ENCODE measurements at regions not wholly inside any gene's neighbourhood (a gene's known extent, or its start where the extent isn't known, plus 50 kb on each side); places are given as distances from the start of the nearest gene placed in this dataset.

DNA sequence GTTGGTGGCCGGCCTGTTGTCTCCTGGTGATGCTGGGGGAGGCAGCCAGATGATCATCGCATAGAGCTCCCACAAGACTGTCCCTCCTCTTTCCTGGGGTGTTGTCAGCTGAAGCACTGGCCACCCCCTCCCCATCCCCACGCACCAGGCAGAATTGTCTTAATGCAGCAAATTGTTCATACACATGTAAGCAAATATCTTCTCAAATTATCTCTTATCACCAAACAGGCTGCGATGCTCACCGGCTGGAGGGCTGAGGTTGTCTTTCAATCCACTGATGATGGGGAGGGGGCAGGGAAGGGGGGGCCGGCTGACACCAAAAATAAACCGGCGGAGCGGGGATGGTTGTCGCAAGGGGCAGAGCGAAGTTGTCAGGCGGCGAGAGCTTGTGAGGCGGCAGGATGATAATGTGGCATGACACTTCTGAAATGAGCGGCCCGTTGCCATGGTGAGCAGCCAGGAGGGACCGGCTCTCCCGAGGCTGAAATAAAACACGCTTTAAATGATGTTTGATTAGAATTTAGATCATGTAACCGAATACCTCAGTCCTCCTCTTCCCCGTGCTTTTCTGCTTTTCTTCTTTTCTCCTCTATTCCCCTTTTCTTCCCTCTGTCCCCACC, 59.8 kb downstream of the MRM1 start:
- DNase-seq (ENCODE audit: low read depth in 2 of 2) = no peak

DNA sequence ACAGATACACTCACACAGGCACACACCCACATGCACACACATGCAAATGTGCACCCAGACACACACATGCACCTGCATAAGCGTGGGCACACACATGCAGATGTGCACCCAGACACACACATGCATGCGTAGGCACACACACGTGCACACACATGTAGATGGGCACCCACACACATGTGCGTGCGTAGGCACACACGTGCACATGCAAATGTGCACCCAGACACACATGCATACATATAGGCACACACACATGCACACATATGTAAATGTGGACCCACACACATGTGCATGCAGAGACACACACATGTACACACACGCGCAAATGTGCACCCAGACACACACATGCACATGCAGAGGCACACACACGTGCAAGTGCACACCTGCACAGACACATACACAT, 60.3 kb downstream of the MRM1 start:
- DNase-seq (ENCODE audit: low read depth in 2 of 2) = no peak

DNA sequence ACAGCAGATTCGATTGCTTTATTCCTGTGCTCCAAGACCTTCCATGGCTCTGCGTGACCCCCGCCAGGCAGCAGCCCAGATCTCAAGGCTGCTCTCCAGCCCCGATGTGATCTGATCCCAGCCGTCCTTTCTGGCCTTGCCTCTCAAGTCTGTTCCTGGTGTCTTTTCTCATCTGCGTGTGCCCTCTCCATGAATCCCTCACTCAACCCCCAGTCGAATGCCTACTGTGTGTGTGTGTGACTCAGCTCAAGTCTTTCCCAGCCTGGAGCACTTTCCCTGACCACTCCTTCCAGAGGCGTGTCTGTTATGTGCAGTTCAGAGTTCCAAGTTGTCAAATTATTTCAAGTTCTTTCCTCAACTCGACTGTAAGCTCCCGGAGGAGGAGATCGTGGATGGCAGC, 64.0 kb downstream of the MRM1 start:
- DNase-seq (ENCODE audit: low read depth in 2 of 2) = no peak

DNA sequence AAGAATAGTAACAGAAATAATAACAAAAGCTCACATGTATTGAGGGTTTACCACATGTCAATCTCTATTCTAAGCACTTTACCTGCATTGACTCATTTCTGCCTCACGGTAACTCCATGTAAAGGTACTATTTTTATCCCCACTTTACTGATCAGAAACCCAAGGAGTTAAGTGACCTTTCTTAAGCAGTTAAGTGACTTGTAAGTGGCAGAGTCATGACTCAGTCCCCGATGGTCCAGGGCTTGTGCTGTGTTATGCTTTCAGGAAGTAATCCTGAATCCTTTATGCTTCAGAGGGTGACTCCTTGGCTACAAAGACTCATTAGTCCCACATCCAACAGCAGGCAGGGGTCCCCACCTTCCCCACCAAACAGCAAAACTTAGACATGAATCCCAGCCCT, 66.5 kb downstream of the MRM1 start:
- DNase-seq (ENCODE audit: low read depth in 2 of 2) = no peak

DNA sequence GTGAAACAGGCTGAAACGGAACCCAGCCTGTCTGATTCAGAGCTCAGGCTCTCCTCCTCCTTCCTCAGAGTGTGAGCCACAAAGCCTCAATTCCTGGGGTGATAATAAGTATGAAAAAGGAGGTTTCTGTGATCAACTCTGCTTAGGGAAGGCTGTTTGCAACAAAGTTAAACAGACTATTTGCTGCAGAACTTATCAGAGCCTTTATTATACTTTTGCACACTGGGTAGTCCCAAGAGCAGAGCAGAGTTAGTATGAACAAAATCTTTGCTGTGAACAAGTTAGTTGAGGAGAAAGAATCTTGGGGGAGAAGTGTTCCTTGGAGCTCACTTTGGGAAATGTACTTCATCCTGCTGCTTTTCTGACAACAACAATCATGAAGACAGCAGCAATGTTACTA, 67.4 kb downstream of the MRM1 start:
- no peak for DNase-seq (ENCODE audit: low read depth in 2 of 2)

DNA sequence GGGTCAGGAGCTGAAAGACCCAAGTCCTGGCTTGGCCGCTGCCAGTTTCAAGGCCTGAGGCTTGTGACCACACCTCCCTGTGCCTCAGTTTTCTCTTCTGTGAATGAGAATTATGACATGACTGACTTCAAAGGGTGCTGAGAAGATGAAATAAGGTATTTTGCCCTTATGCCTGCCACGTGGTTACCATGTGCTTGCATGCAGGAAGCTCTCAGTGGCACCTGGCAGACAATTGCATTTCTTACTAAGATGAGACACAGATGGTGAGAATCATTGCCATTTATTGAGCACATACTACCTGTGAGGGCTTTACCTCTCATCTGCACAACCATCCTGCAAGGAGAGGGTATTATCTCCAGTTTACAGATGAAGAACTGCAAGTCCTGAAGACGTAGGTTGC, 69.8 kb downstream of the MRM1 start:
- no peak for DNase-seq (ENCODE audit: low read depth in 2 of 2)

DNA sequence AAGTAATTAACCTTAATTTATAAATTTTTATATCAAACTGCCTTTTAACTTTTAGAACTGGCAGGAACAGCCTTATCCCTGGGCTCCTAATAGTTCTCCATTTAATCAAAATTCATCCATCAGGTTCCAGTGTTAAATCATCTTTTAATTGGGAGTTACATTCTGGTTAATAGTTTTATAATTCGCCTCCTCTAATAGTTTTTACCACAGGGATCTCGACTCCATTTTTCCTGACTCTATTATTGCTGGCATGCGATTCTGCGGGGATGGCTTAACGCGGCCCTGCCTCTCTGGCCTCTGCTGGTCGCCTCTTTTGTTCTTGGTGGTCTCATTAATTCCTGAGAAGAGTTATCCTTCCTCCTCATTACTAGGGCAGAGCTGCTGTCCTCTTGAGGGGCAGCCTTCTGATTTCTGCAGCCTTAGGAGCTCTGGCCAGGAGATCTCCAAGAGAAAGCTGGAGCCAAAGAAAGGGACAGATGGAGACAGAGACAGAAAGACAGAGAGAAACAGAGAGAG, 71.1 kb downstream of the MRM1 start:
- no peak for DNase-seq (ENCODE audit: low read depth in 2 of 2)

DNA sequence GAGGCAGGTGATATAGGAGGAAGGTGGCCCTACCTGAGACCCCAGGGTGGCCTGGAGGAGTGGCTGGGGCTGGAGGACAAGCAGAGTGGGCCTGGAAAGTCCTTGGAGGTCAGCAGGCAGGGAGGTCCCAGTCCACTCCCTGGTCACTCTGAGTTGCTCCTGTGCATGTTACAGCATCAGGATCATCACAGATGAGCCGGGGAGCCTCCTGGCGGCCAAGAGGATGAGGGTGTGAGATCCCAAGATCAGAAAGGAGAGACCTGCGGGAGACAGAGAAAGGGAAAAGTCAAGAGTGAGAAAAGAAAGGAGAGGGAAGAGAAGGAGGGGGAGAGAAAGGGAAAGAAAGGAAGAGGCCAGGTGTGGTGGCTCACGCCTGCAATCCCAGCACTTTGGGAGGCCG, 71.7 kb downstream of the MRM1 start:
- no peak for DNase-seq (ENCODE audit: low read depth in 2 of 2)

DNA sequence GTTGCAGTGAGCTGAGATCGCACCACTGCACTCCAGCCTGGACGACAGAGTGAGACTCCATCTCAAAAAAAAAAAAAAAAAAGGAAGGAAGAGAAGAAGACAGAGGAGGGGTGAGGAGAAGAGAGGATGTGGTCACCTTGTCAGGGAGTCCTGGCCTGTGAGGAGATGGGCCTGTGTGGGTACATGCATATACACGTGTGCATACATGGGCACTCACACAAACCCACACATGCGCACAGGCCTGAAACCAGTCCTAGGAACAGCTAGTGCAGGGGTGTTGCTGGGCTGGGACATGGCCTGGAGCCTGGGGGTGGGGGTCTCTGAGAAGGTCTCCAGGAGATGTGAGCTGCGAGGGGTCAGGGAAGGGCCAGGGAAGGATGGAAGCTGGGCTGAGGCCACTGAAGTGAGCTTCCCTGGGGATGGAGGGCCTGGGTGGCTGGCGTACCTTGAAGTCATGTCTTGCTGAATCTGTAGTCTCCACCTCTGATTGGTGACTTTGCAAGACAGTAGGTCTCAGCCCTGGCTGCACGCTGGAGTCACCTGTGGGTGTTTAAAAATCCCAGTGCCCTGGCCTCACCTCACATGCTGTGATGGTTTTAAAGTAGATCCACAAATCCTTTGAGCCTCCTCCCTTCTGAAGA, 72.4 kb downstream of the MRM1 start:
- no peak for DNase-seq (ENCODE audit: low read depth in 2 of 2)

DNA sequence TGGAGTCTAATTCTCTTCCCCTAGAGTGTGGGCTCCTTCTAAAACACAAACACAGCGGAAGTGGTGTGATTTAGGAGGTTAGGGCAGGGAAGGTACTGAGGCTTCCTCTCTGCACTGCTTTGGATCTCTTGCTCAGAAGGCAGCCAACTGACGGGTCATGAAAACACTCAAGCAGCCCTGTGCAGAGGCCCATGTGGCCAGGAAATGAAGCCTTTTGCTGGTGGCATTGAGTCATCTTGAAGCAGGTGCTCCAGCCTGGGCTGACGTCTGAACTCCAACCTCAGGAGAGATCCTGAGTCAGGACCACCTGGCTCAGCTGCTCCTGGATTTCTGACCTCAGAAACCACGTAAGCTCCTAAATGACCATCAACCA, 72.9 kb downstream of the MRM1 start:
- peak in 1 of 2 donors; percentile 4 for DNase-seq (ENCODE audit: low read depth in 2 of 2)

DNA sequence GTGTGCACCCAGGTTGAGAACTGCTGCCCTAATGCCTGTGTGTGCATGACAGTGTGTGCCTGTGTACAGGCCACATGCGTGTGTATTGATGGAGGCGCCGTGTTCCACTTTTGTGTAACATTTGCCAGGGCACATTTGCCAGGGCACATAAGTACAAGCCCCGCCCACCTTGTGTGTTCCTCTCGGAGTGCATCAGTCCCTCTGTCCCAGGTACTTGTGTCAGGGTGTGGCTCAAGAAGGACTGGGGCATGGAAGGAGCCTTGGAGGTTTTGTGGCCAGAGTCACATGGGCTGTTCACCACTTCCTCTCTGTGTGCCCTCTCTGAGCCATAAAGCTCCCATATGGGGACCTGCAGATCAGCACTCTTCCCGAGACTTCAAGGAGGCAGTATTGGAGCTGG, 73.9 kb downstream of the MRM1 start:
- no peak for DNase-seq (ENCODE audit: low read depth in 2 of 2)

DNA sequence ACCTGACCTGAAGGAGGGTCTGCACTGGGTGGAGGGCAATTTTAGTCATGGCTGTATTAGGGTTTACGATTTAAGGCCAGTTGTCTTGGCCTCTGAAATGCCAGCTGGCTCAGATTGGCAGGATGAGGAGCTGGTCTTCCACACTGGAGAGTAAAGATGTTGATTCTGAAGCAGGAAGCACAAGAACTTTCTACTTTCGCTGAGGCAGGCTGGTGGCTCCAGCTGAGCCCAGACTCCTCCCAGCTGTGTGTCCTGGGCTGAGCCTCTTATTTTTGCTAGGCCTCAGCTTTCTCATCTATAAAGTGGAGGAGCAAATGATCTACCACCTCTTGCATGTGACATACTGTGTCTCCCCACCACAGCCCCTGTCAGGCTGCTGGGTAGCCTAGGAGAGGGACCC, 74.4 kb downstream of the MRM1 start:
- DNase-seq (ENCODE audit: low read depth in 2 of 2) = no peak

DNA sequence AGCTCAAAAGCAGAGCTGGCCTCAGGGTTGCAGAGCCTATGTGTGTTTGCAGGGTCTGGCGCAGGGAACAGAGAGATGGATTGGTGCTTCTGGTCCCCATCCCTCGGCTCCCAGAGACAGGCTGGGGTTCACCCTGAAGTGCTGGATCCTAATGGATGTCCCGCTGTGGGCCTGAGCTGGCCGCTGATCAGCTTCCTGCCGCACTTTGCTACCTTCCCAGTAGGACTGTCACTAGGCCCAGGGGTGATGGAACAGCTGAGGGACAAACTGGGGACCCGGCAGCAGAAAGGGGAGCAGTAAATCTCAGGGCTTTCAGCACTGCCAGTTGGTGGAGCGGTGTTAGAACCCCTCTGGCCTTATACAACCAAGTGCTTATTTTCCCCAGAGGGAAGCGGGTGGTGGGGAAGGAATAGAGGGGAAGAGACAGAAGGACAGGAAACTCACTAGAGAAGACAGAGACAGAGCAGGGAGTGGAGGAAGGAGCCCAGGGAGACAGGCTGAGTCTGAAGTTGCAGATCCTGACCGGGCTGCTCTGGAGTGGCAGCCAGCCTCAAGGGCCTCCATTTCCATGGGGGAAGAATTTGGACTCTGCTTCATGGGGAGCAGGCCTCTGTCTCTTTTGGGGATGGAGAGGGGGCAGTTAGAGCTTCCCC, 78.6 kb downstream of the MRM1 start:
- DNase-seq (ENCODE audit: low read depth in 2 of 2) = no peak

DNA sequence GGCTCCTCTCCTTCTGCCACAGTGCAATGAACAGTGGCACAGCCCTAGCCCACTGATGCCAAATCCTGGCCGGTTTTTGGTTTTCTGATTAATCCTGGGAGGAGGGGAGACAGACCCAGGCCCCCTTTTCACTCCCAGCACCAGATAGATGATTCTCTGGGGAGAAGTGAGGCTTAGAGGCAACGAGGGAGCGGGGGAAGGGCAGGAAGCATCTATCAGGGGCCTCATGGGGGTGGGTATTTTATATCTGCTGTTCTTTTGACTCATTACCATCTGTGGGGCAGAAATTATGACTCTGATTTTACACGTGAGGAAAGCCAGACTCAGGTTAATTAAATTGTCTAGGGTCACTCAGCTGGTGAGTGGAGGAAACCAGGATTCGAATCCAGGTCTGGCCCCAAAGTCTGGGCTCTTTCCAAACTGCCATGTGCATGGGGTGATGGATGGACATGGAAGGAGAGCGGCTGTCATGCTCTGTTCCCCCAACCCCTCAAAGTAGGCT, 79.4 kb downstream of the MRM1 start:
- DNase-seq (ENCODE audit: low read depth in 2 of 2) = no peak

DNA sequence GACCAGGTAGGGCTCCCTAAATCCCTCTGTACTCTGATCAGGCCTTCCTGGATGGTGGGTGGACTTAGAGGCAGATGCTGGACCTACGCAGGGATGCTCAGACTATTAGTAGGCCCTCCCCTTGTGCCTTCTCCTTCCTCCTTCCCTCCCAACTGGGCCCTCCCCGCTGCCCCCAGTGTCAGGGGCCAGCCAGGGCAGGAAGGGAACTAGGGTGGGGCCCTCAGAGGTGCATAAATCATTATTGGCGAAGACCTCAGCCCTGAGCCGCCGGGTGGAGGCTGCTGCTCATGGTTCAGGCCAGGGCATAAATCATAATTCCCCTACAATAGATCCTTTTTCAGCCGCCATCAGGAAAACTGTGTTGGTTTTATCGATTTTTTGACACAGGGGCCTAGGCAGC, 81.4 kb downstream of the MRM1 start:
- no peak for DNase-seq (ENCODE audit: low read depth in 2 of 2)

DNA sequence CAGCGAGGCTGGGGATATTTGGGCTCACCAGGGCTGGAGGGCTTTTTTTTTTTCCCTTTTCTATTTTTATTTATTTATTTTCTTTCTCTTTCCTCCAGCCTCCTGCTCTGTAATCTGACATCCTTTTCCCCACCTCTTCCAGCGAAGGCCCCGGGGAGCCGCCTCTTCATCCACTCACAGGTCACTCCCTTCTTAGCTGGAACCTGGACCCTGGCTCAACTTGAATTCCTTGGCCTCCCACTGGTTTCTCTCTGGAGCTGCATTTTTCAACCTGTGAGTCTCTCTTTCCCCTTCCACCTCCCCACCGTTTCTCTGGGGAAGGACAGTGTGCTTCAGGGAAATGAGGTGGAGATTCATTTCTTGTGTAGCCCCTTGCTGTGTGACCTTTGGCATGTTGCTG, 82.0 kb downstream of the MRM1 start:
- DNase-seq (ENCODE audit: low read depth in 2 of 2) = no peak

DNA sequence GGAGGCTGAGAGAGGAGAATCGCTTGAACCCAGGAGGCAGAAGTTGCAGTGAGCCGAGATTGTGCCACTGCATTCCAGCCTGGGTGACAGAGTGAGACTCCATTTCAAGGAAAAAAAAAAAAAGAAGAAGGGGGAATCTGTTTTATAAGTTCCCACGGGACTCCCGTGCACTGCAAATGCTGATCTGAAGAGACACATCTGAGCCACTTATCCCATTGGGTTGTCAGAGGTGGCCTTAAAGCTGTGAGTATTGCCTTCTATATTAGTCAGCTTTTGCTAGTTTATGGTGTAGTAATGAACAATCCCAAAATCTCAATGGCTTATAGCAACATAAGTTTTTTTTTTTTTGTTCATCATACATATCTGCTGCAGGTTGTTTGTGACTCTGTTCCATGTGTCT, 82.8 kb downstream of the MRM1 start:
- no peak for DNase-seq (ENCODE audit: low read depth in 2 of 2)

DNA sequence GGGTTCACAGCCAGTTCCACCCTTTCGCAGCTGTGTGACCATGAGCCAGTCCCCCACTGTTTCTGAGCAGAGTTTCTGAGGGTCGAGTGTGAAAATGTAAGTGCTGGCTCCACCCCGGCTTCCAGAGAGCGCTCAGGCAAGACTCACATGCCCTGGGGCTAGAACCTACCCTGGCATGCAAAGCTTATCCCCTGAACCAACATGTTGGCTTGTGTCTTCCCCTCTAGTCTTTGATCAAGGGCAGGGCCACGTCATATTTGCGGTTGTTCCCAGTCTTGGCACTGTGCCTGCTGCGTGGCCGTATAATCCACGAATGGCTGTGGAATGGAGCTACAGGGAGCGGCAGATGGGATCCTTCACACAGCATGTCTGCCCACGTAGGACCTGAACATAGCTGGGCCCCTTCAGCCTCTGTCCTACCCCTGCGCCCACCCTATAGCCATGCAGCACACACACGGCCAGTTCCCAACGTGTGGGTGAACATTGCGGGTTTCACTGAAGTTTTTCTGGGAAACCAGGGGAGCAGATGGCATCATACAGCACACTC, 84.8 kb downstream of the MRM1 start:
- no peak for DNase-seq (ENCODE audit: low read depth in 2 of 2)

DNA sequence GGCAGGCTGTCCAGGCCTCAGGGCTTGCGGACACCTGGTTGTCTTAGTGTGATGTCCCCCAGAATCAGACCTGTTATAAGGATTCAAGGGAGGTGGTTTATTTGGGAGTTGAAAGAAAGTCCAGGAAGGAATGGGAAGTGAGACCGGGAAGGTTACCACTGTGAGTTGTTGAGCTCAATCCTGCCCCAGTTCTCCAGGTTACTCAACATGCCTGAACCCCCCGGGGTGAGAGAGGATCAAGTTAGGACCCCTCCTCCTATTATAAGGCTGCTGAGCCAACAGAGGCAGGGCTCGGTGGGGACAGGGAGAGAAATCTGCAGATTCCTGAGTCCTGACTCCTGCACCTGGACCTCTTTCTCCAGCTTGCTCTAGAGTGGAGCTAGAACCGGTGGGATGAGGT, 86.4 kb downstream of the MRM1 start:
- no peak for DNase-seq (ENCODE audit: low read depth in 2 of 2)

DNA sequence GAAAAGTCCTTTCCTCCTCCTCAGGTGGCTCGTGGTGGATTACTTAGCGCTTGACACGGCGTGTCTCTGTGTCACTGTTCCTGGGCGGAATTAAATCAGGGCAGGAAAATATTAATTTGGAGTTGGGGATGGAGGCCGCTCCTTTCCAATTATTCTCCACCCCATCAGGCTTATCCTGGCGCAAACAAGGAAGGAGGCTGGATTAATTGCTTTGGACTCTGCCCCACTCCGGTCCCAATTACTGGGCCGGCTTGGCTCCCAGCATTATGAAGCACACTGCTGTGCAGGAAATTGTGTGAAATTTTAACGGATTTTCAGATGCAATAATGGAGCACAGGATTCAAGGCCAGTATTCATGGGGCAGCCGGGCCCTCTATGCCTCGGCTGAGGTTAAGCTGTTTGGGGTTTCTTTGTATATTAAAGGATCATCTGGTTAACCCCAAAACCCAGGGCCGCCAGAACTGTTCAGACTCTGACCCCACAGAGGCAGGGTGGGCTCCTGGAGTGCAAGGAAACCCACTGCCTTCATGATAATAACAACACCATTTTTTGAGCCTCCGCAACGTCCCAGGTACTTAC, 87.8 kb downstream of the MRM1 start:
- DNase-seq (ENCODE audit: low read depth in 2 of 2) = no peak

DNA sequence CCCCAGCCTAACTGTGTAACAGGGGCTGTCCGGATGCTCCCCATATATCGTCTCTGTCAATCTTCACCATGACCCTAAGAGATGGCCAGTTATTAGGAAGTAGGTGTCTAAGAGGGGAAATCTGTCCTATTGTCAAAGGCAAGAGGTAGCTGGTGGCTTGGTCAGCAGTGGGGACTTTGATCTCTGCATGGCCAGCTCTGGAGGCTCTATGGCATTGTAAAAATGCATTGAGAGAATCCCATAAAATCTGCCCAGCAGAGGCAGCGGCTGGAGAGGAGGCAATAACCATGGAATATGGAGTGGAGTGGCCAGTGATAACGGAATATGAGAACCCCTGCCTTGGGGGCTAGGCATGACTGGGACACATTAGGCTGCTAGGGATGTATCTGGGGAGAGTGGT, 88.8 kb downstream of the MRM1 start:
- no peak for DNase-seq (ENCODE audit: low read depth in 2 of 2)

DNA sequence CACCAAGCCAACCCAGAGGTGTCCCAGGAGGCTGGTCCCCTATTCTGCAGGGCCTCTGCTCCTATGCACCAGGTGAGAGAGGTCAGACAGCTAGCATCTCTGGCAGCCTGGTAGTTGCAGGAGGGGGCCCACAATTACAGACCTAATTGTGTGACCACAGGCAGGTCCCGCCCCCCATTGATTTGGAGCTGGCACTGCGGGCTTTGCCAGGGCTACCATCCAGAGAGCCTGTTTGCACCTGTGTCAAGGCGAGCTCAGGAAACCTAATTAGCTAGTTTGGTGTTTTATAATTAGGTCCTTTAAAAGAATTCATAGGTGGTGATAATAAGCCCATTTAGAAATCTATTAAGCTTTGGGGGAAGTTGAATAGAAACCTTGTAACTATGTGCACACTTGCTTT, 90.2 kb downstream of the MRM1 start:
- DNase-seq (ENCODE audit: low read depth in 2 of 2) = no peak

DNA sequence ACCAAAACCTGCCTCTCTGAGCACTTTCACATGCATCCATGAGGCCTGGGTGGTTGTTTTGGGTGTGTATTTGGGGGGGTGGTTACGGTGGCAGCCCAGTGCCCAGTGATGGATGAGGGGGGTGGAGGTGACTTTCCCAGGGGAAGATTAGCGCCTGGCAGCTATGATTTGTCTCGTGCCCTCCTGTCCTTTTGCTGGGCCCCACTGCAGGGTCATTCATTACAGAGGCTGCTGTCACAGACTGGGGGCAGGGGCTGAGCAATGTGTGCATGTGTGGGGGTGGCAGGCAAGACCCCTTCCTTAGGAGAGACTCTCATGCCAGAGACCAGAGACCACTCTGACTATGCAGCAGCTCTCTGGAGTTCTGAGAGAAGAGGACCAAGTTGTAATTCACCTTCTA, 93.7 kb downstream of the MRM1 start:
- no peak for DNase-seq (ENCODE audit: low read depth in 2 of 2)
